Activated CD8-positive, alpha-beta memory T cell treated with anti-CD3 and anti-CD28 coated beads for 48 hours (primary cell): ENCODE measurements at regions not wholly inside any gene's neighbourhood (a gene's known extent, or its start where the extent isn't known, plus 50 kb on each side); places are given as distances from the start of the nearest gene placed in this dataset.
A peak's percentile ranks its signal among the peaks of the same experiment; 100 is the strongest.
"Not testable (repeated sequence)": the region's sequence is repeated elsewhere in the genome, so short reads cannot be mapped to it uniquely, and the experiment has no call there.

Experiments used
- DNase-seq, 3 experiments: peaks; one replicate each; pipeline ENCODE4 v3.0.0-alpha.2; 2020; ENCODE audit warnings: low read depth in 2 of 3, low spot score in 2 of 3

DNA sequence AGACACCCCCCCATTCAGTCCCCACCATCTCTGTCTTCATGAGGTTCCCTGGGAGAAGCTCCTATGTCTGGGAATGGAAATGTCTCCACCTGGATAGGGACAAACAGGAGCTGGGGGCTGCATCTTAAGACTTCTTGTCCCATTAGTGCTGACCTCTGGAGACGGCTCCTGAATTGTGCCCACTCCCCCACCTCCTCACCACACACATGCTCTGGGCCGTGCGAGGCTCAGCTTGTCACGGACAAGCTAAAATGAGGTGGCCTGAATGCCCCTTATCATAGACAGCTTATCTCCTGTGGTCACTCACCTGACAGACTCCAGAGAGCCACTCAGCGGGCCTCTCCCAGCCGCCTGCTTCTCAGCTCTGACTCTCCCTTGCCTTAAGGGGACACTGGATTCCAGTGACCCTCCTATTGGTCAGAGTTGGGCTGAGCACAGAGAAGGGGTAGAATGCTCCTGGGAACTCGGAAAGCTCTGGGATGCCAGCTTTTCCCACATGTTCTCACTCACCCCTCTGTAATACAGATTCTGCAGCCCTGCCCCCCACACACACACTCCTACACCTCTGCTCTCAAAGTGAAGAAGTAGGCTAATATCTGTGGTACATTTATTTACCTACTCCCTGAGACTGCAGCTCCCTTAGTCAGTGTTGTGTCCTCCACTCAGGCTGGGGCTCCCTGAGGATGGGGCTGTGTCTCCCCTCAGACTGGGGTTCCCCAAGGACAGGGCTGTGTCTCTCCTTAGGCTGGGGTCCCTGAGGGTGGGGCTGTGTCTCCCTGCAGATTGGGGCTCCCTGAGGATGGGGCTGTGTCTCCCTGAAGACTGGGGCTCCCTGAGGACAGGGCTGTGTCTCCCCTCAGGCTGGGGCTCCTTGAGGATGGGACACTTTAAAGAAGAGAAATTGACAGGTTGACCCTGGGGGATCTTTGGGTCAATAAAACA lies 167.5 kb downstream of the VEGFA start:
- DNase-seq: no peak

GRCh38 chr6:43936476-43936875 lies 166.5 kb downstream of the VEGFA start:
- no peak for DNase-seq

DNA sequence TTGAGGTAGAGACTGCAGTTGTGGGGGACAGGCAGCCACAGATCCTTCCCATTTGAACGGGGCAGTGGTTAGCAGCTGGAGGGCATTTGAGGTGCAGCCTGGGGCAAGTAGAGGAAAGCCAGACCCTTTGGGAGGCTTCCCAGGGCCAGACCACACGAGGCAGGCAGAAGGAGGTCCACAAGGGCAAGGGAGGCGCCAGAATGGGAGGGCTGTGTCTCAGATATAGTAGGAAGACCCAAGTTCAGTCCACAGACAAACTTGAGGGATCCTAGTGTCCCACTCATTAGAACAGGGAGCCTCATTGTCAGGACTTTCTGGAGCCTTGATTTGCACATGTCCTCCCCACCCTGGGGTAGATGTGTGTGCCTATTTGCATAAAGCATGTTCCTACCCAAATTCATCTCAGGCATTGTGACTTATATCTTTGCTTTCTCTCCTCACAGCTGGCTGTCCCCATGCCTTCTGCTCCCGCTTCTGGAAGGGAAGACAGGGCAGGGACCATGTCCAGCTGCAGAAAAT lies 166.0 kb downstream of the VEGFA start:
- no peak for DNase-seq

DNA sequence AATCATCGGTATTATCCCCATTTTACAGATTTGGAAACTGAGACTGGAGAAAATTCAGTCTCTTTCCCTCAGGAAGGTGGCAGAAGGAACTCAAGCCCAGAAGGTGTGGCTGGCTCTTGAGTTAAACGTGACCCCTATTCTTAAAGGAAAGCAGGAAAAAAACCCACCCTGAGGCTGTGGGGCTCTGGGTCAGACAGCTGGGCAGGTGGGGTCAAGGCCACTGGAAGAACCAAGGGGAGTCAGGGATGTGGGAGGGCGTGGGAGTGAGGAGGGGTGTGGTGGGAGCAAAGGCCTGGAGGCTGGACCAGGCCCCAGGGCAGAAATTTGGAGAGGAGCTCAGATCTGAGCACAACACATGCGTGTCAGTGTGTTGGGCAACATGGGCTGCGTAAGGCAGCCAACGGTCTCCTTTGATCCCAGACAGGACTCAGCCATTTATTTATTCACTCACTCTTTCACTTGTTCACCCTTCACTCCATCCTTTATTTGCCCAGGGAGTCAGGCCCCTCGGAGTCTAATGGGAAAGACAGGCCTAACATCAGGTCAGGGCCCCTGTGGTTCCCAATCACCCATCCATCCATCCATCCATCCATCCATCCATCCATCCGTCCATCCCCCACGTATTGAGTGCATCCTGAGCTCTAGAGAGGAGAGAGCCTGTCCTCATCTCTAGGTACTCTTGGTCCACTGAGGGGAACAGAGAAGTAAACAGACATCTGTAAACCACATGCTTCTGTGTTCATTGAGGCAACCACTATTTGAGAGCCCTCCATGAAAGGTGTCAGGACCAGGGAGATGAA lies 165.0 kb downstream of the VEGFA start:
- DNase-seq: no peak

DNA sequence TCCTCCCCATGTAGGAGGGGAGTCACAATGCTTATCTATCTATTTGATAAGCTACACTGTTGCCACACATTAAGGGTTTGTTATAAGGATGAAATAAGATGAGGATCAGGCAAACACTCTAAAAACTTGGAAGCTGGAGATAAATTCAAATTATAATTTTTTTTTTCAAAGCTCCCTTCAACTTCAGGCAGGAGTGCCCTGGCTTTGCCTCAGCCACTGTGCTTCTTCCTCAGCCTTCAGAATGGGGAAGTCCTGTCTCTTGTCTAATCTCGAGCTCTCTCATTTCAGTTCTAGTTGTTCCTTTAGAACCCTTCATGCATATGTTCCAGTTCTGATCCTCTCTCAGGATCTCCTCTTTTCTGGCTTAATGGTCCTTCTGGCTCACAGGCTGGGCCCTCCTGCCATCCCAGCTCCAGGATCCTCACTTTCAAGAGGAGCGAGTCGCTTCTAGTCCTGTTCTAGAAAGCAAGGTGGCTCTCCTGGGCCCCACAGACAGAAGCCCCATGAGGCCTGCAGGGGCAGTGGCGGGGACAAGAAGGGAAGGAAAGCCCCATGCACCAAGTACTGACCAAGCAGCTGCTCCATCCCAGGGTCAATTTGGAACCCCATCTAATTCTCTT lies 164.3 kb downstream of the VEGFA start:
- no peak for DNase-seq

GRCh38 chr6:43933148-43933885 lies 163.3 kb downstream of the VEGFA start:
- no peak for DNase-seq

DNA sequence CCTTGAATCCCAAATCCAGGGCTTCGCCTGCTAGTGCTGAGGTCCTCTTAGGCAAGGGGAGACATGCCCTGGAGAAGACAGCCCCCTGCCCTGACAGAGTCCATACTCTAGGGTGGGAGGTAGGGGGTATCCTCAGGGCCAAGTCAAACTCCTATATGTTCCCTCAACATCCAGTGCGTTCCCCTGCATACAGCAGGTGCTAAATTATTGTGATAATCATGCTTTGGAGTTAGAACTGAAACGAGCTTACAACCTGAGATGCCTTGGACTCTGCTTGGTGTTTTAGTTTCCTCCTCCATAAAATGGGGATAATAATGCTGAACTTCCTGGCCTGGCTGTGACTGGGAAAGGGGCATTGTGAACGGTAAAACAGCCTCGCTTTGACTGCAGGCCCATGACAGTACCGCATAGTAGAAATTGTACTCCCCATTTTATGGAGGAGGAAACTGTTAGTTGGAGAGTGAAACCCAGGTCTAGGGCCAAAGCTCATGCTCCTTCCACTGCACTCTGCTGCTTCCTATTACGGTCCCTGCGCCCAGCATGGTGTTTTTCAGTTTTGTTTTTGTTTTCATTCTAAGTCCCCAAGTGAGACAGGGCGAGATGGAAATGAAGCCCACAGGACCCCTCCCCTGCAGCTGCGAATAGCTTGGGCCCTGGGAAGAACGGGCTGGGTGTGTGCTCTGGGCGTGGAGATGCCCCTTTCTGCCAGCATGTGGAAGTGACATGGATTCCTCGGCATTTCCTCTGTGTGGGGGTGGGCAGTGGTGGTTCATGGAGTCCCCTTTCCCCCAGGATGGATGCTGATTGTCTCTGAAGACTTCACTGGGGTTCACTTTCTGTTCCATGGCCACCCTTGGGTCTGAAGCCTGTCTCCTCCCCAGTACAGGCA lies 162.5 kb downstream of the VEGFA start:
- DNase-seq: no peak

GRCh38 chr6:43931201-43931600 lies 161.2 kb downstream of the VEGFA start:
- no peak for DNase-seq

GRCh38 chr6:43930440-43931154 lies 160.6 kb downstream of the VEGFA start:
- DNase-seq: no peak

DNA sequence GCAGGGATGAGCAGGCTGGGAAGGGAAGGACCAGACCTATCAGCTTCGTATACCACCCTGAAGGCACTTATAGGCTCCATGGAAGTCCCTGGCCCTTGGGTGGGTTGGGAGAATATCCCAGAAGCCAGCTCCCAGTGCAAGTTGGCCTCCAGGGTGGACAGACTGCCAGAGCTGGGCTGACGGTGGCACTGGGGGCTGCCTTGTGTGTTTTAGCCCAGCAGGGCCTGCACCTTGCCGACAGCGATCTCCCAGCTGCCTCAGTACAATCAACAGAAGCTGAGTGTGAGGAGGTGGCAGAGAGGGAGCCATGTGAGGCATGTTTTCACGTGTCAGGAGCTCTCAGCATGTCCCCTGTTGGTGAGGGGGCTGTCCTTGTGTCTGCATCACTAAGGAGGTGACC lies 159.5 kb downstream of the VEGFA start:
- no peak for DNase-seq

GRCh38 chr6:43927532-43928210 lies 157.7 kb downstream of the VEGFA start:
- DNase-seq: no peak

DNA sequence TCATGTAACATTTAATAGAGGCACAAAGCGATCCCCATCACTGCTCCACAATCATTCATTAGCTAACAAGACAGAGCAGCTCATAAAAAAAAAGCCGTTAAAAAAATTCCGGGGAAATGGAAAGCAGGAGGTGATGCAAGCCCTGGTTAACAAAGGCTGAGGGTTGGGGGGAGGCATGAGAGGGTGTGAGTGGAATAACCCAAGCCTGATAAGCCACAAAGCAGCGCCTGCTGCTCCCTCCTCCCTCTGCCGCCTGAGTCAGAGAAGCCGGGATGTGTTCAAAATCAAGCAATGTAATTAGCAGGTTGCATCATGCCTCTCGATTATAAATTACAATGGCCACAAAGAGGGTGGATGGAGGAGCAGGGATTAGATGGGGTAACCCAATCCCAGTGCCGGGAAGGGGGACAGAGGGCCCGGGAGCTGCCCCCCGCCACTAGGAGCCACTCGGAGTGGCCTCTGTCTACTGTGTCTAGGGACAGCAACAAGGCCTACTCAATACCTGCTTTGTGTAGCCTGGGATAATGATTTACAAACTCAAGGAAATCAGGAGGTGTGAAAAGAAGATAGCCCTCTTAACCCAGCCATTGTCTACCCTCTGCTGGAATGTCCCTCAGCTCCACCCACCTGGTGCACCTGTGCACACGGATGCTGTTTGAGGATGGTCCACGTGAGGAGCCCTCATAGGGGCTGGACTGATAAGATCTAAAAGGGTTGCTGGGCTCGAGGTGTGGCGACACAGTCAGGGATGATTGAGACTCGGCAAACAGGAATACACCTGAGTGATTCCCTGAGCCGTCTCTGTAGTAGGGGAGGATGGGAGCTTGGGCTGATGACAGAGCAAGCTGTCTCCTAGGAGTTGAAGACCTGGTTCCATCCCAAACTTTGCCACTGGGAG lies 156.9 kb downstream of the VEGFA start:
- no peak for DNase-seq

DNA sequence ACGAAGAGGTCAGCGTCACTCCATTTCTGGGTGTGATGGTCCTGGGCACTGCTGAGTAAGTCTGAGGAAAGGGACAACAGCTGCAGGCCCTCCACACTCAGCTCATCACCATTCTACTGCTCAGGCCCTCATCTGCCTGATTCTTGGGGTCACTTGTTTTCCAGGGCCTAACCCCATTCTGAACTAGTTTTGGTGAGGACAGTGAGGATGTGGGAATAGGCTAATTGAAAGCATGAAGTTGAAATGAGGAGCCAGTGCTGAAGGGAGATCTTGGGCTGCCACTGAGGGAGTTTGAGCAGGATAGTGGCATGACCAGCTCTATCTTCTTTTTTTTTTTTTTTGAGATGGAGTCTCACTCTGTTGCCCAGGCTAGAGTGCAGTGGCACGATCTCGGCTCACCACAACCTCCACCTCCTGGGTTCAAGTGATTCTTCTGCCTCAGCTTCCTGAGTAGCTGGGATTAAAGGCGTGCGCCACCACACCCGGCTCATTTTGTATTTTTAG lies 155.7 kb downstream of the VEGFA start:
- not testable (repeated sequence) for DNase-seq

DNA sequence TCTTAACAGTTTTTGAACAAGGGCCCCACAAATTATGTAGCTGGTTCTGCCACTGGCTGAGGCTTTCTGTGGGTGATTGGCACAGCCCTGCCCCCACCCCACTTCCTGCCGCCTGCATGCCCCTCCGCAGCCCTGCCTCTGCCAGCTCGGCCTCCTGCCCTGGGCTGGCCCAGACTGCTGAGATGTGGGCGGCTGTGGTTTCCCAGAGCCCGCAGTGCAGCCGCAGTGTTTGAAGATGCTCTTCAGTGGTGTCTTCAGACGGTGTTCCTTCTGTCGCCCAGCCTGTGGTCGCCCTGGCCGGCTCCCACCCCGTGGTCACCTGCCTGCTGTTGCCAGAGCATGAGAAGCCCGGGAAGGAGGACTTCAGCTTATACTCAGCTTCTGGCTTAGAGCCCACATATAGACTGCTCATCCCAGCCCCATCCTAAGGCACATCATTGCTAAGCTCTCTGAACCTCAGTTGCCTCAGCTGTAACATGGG lies 154.3 kb downstream of the VEGFA start:
- peak; percentile 30 to 34 (median 32) for DNase-seq

GRCh38 chr6:43923376-43924221 lies 153.6 kb downstream of the VEGFA start:
- DNase-seq: no peak
